ENCODE measurements at regions not wholly inside any gene's neighbourhood (a gene's known extent, or its start where the extent isn't known, plus 50 kb on each side); places are given as distances from the start of the nearest gene placed in this dataset.
A peak's percentile ranks its signal among the peaks of the same experiment; 100 is the strongest.
"Not testable (repeated sequence)": the region's sequence is repeated elsewhere in the genome, so short reads cannot be mapped to it uniquely, and the experiment has no call there.

- Histone ChIP-seq H3K9me3 (ENCODE audit: low read depth, low read length, poor library complexity, severe bottlenecking) (no peaks in the 10 kb centered on the region), H3K4me3 (ENCODE audit: low read depth, low read length, poor library complexity, severe bottlenecking) (no peak overlapping the region), H3K27ac (ENCODE audit: low read depth, low read length, poor library complexity, severe bottlenecking) (no peak overlapping the region), H3K36me3 (ENCODE audit: insufficient read depth, low read length, poor library complexity, severe bottlenecking) (no peaks in the 10 kb centered on the region), H3K4me1 (ENCODE audit: insufficient read depth, low read length, poor library complexity, severe bottlenecking) (peaks cover 5% of the 10 kb centered on the region), H3K27me3 (replicated peaks; ENCODE audit: insufficient read depth, low read depth, low read length, poor library complexity) (no peaks in the 10 kb centered on the region)
- DNase-seq (ENCODE audit: low spot score): no peak
- no TSS peak for BruUV-seq (replicated peaks)
- intact Hi-C loops (cut with micrococcal nuclease; ENCODE audit: unreplicated experiment): no loop called here
- TF ChIP-seq EZH2 (IDR thresholded peaks at IDR 0.05; ENCODE audit: borderline replicate concordance, low read depth, low read length, poor library complexity, severe bottlenecking): no peak
- POLR2A ChIA-PET (ENCODE audit: low non-redundant PET): no interaction called here
- CTCF ChIA-PET: no interaction called here
These were observed 147.2 kb upstream of the PITRM1 start for GRCh38 chr10:3319811-3320226.

GRCh38 chr10:3318480-3318807, 145.9 kb upstream of the PITRM1 start:
- H3K4me3 ChIP-seq (ENCODE audit: low read depth, low read length, poor library complexity, severe bottlenecking); intact Hi-C loops (cut with micrococcal nuclease; ENCODE audit: unreplicated experiment); H3K4me1 ChIP-seq (ENCODE audit: insufficient read depth, low read length, poor library complexity, severe bottlenecking); DNase-seq (ENCODE audit: low spot score); H3K27ac ChIP-seq (ENCODE audit: low read depth, low read length, poor library complexity, severe bottlenecking); POLR2A ChIA-PET (ENCODE audit: low non-redundant PET); H3K27me3 ChIP-seq (replicated peaks; ENCODE audit: insufficient read depth, low read depth, low read length, poor library complexity); H3K36me3 ChIP-seq (ENCODE audit: insufficient read depth, low read length, poor library complexity, severe bottlenecking); CTCF ChIA-PET; H3K9me3 ChIP-seq (ENCODE audit: low read depth, low read length, poor library complexity, severe bottlenecking); BruUV-seq (replicated peaks): not testable (repeated sequence)

GRCh38 chr10:3317553-3318479, 145.2 kb upstream of the PITRM1 start:
- H3K9me3 ChIP-seq (ENCODE audit: low read depth, low read length, poor library complexity, severe bottlenecking); H3K36me3 ChIP-seq (ENCODE audit: insufficient read depth, low read length, poor library complexity, severe bottlenecking); H3K27ac ChIP-seq (ENCODE audit: low read depth, low read length, poor library complexity, severe bottlenecking); BruUV-seq (replicated peaks); H3K27me3 ChIP-seq (replicated peaks; ENCODE audit: insufficient read depth, low read depth, low read length, poor library complexity); H3K4me3 ChIP-seq (ENCODE audit: low read depth, low read length, poor library complexity, severe bottlenecking); intact Hi-C loops (cut with micrococcal nuclease; ENCODE audit: unreplicated experiment); CTCF ChIA-PET; H3K4me1 ChIP-seq (ENCODE audit: insufficient read depth, low read length, poor library complexity, severe bottlenecking); POLR2A ChIA-PET (ENCODE audit: low non-redundant PET); DNase-seq (ENCODE audit: low spot score): not testable (repeated sequence)

- H3K27ac ChIP-seq (ENCODE audit: low read depth, low read length, poor library complexity, severe bottlenecking); intact Hi-C loops (cut with micrococcal nuclease; ENCODE audit: unreplicated experiment); H3K27me3 ChIP-seq (replicated peaks; ENCODE audit: insufficient read depth, low read depth, low read length, poor library complexity); CTCF ChIA-PET; BruUV-seq (replicated peaks); H3K36me3 ChIP-seq (ENCODE audit: insufficient read depth, low read length, poor library complexity, severe bottlenecking); H3K4me1 ChIP-seq (ENCODE audit: insufficient read depth, low read length, poor library complexity, severe bottlenecking); POLR2A ChIA-PET (ENCODE audit: low non-redundant PET); H3K9me3 ChIP-seq (ENCODE audit: low read depth, low read length, poor library complexity, severe bottlenecking); H3K4me3 ChIP-seq (ENCODE audit: low read depth, low read length, poor library complexity, severe bottlenecking): not testable (repeated sequence)
- peak; percentile 17 for DNase-seq (ENCODE audit: low spot score)
These were observed 142.0 kb upstream of the PITRM1 start for GRCh38 chr10:3314445-3315085.

- POLR2A ChIA-PET (ENCODE audit: low non-redundant PET); H3K27me3 ChIP-seq (replicated peaks; ENCODE audit: insufficient read depth, low read depth, low read length, poor library complexity); H3K27ac ChIP-seq (ENCODE audit: low read depth, low read length, poor library complexity, severe bottlenecking); H3K4me3 ChIP-seq (ENCODE audit: low read depth, low read length, poor library complexity, severe bottlenecking); H3K4me1 ChIP-seq (ENCODE audit: insufficient read depth, low read length, poor library complexity, severe bottlenecking); H3K36me3 ChIP-seq (ENCODE audit: insufficient read depth, low read length, poor library complexity, severe bottlenecking); BruUV-seq (replicated peaks); CTCF ChIA-PET; intact Hi-C loops (cut with micrococcal nuclease; ENCODE audit: unreplicated experiment); H3K9me3 ChIP-seq (ENCODE audit: low read depth, low read length, poor library complexity, severe bottlenecking): not testable (repeated sequence)
- DNase-seq (ENCODE audit: low spot score): peak; percentile 65
These were observed 141.3 kb upstream of the PITRM1 start for GRCh38 chr10:3313784-3314444.

Measured in A673 (cell line).